SK-N-SH treated with all-trans-retinoic acid at 6 μM for 48 hours (cell line): ENCODE measurements at regions not wholly inside any gene's neighbourhood (a gene's known extent, or its start where the extent isn't known, plus 50 kb on each side); places are given as distances from the start of the nearest gene placed in this dataset.

Experiments used
- ATAC-seq: fragments of 200-7000 bp; cut with Tn5 transposase; 3 replicates; pipeline ENCODE4 v1.9.1; 2020; ENCODE audit warnings: mild to moderate bottlenecking, moderate library complexity
- CREB5 ChIP-seq: fragments of 250-450 bp; sonication (Bioruptor Pico); IDR thresholded peaks from 2 replicates; pipeline ENCODE4 v1.5.1; 2020; ENCODE audit warnings: low read depth, mild to moderate bottlenecking, moderate library complexity
- CSDC2 ChIP-seq: fragments of 250-450 bp; sonication (Bioruptor Pico); IDR thresholded peaks from 2 replicates; pipeline ENCODE4 v1.5.0; 2020; ENCODE audit warnings: mild to moderate bottlenecking, moderate library complexity
- CSRNP3 ChIP-seq: fragments of 250-450 bp; sonication (Bioruptor Pico); IDR thresholded peaks from 2 replicates; pipeline ENCODE4 v1.5.1; 2021; ENCODE audit warnings: mild to moderate bottlenecking, moderate library complexity
- ESRRG ChIP-seq: fragments of 250-450 bp; sonication (Bioruptor Pico); IDR thresholded peaks from 2 replicates; pipeline ENCODE4 v1.6.1; 2021; ENCODE audit warnings: mild to moderate bottlenecking
- GLIS3 ChIP-seq: fragments of 250-450 bp; sonication (Bioruptor Pico); IDR thresholded peaks from 2 replicates; pipeline ENCODE4 v1.5.0; 2020; ENCODE audit warnings: mild to moderate bottlenecking, moderate library complexity
- ISL1 ChIP-seq: fragments of 250-450 bp; sonication (Bioruptor Pico); IDR thresholded peaks from 2 replicates; pipeline ENCODE4 v2.1.2; 2022; ENCODE audit warnings: mild to moderate bottlenecking, moderate library complexity
- OSR1 ChIP-seq: fragments of 250-450 bp; sonication (Bioruptor Pico); IDR thresholded peaks from 2 replicates; pipeline ENCODE4 v1.8.0; 2022; ENCODE audit warnings: moderate library complexity, mild to moderate bottlenecking, inconsistent platforms
- PATZ1 ChIP-seq: fragments of 250-450 bp; sonication (Bioruptor Pico); IDR thresholded peaks from 2 replicates; pipeline ENCODE4 v1.8.0; 2020; ENCODE audit warnings: mild to moderate bottlenecking, moderate library complexity, borderline replicate concordance
- POU6F1 ChIP-seq: fragments of 250-450 bp; sonication (Bioruptor Pico); IDR thresholded peaks from 2 replicates; pipeline ENCODE4 v1.8.0; 2021; ENCODE audit warnings: low read depth, mild to moderate bottlenecking, moderate library complexity, borderline replicate concordance
- PPARA ChIP-seq: fragments of 250-450 bp; sonication (Bioruptor Pico); IDR thresholded peaks from 2 replicates; pipeline ENCODE4 v1.5.0; 2020; ENCODE audit warnings: mild to moderate bottlenecking, borderline replicate concordance
- RARB ChIP-seq: fragments of 250-450 bp; sonication (Bioruptor Pico); IDR thresholded peaks from 2 replicates; pipeline ENCODE4 v1.8.0; 2021; ENCODE audit warnings: mild to moderate bottlenecking, moderate library complexity
- SNAI2 ChIP-seq: fragments of 250-450 bp; sonication (Bioruptor Pico); IDR thresholded peaks from 2 replicates; pipeline ENCODE4 v1.5.0; 2020; ENCODE audit warnings: mild to moderate bottlenecking, moderate library complexity
- TCF4 ChIP-seq: fragments of 250-450 bp; sonication (Bioruptor Pico); IDR thresholded peaks from 2 replicates; pipeline ENCODE4 v1.8.0; 2021; ENCODE audit warnings: mild to moderate bottlenecking, moderate library complexity, borderline replicate concordance
- TOX ChIP-seq: fragments of 250-450 bp; sonication (Bioruptor Pico); IDR thresholded peaks from 2 replicates; pipeline ENCODE4 v1.8.0; 2021; ENCODE audit warnings: mild to moderate bottlenecking, moderate library complexity, borderline replicate concordance
- TSHZ2 ChIP-seq: fragments of 250-450 bp; sonication (Bioruptor Pico); IDR thresholded peaks from 2 replicates; pipeline ENCODE4 v1.5.0; 2020; ENCODE audit warnings: mild to moderate bottlenecking, moderate library complexity
- ZC3H10 ChIP-seq: fragments of 250-450 bp; sonication (Bioruptor Pico); IDR thresholded peaks from 2 replicates; pipeline ENCODE4 v1.5.1; 2021; ENCODE audit warnings: mild to moderate bottlenecking, moderate library complexity
- ZFP3 ChIP-seq: fragments of 250-450 bp; sonication (Bioruptor Pico); IDR thresholded peaks from 2 replicates; pipeline ENCODE4 v1.5.0; 2020; ENCODE audit warnings: mild to moderate bottlenecking, moderate library complexity
- ZFP30 ChIP-seq: fragments of 450-650 bp; formaldehyde crosslinking; IDR thresholded peaks from 2 replicates; pipeline ENCODE4 v1.5.0; 2022; ENCODE audit warnings: mild to moderate bottlenecking, moderate library complexity
- ZNF565 ChIP-seq: fragments of 450-650 bp; formaldehyde crosslinking; conservative IDR thresholded peaks from 2 replicates; pipeline ENCODE4 v1.5.0; 2020; ENCODE audit warnings: low read depth, mild to moderate bottlenecking, moderate library complexity
- ZNF70 ChIP-seq: fragments of 450-650 bp; formaldehyde crosslinking; IDR thresholded peaks from 2 replicates; pipeline ENCODE4 v1.5.0; 2020; ENCODE audit warnings: mild to moderate bottlenecking, moderate library complexity
- ZNF8 ChIP-seq: fragments of 450-650 bp; formaldehyde crosslinking; IDR thresholded peaks from 2 replicates; pipeline ENCODE4 v1.5.0; 2020; ENCODE audit warnings: mild to moderate bottlenecking, moderate library complexity

- TF ChIP-seq ZFP30 (CRISPR knock-in tag) (no peak), ZFP3 (CRISPR knock-in tag) (no peak), ZNF565 (CRISPR knock-in tag) (no peak)
Observed at GRCh38 chr7:17467386-17467945, 169.0 kb downstream of the AHR start (continued).

GRCh38 chr7:17471325-17471724, 172.9 kb downstream of the AHR start:
- TF ChIP-seq TOX (CRISPR knock-in tag) (no peak), POU6F1 (CRISPR knock-in tag) (no peak), ISL1 (CRISPR knock-in tag) (no peak), ZNF565 (CRISPR knock-in tag) (no peak), ZC3H10 (CRISPR knock-in tag) (no peak), GLIS3 (CRISPR knock-in tag) (no peak), CSDC2 (CRISPR knock-in tag) (no peak), RARB (CRISPR knock-in tag) (no peak), PATZ1 (CRISPR knock-in tag) (no peak), ZNF8 (CRISPR knock-in tag) (no peak), ZNF70 (CRISPR knock-in tag) (no peak), SNAI2 (no peak), TCF4 (CRISPR knock-in tag) (no peak), TSHZ2 (no peak), PPARA (CRISPR knock-in tag) (no peak), ZFP3 (CRISPR knock-in tag) (no peak), CSRNP3 (no peak), OSR1 (CRISPR knock-in tag) (no peak), CREB5 (no peak), ZFP30 (CRISPR knock-in tag) (no peak)
- no peak for ATAC-seq

GRCh38 chr7:17472518-17472917, 174.1 kb downstream of the AHR start:
- ATAC-seq, result no peak
- TF ChIP-seq PATZ1 (CRISPR knock-in tag) (no peak), CSRNP3 (no peak), ZNF8 (CRISPR knock-in tag) (no peak), ESRRG (CRISPR knock-in tag) (no peak)
